H9 (cell line): ENCODE measurements at regions not wholly inside any gene's neighbourhood (a gene's known extent, or its start where the extent isn't known, plus 50 kb on each side); places are given as distances from the start of the nearest gene placed in this dataset.

Experiments
- DNase-seq: peaks from one replicate; pipeline ENCODE4 v3.0.0-alpha.2; 2017
- H2AFZ ChIP-seq: one replicate; pipeline ENCODE4 v1.6.1; 2013; ENCODE audit warnings: mild to moderate bottlenecking, low read length, control low read depth, moderate library complexity
- H2AK5ac ChIP-seq: 2 replicates; pipeline ENCODE4 v1.6.1; 2013; ENCODE audit warnings: low read length, control low read depth, mixed read lengths; ENCODE audit not compliant: insufficient read length
- H2BK120ac ChIP-seq: one replicate; pipeline ENCODE4 v1.6.1; 2013; ENCODE audit warnings: low read depth, mild to moderate bottlenecking, low read length, control low read depth, inconsistent platforms; ENCODE audit not compliant: poor library complexity, severe bottlenecking
- H2BK12ac ChIP-seq: 2 replicates; pipeline ENCODE4 v1.6.1; 2013; ENCODE audit warnings: low read length, control low read depth, mixed read lengths, low read depth; ENCODE audit not compliant: insufficient read length
- H2BK15ac ChIP-seq: 2 replicates; pipeline ENCODE4 v1.6.1; 2013; ENCODE audit warnings: low read depth, low read length, control low read depth
- H2BK20ac ChIP-seq: one replicate; pipeline ENCODE4 v1.6.1; 2013; ENCODE audit warnings: low read depth, mild to moderate bottlenecking, low read length, control low read depth, inconsistent platforms; ENCODE audit not compliant: poor library complexity, severe bottlenecking
- H2BK5ac ChIP-seq: 2 replicates; pipeline ENCODE4 v1.6.1; 2013; ENCODE audit warnings: low read length, control low read depth, mixed read lengths; ENCODE audit not compliant: insufficient read length
- H3K14ac ChIP-seq: 2 replicates; pipeline ENCODE4 v1.6.1; 2013; ENCODE audit warnings: low read length, control low read depth; ENCODE audit not compliant: insufficient read depth
- H3K18ac ChIP-seq: 2 replicates; pipeline ENCODE4 v1.6.1; 2013; ENCODE audit warnings: low read depth, mild to moderate bottlenecking, mixed read lengths, low read length, control low read depth; ENCODE audit not compliant: insufficient read length
- H3K23ac ChIP-seq: 2 replicates; pipeline ENCODE4 v1.6.1; 2013; ENCODE audit warnings: low read length, control low read depth, mixed read lengths, low read depth; ENCODE audit not compliant: insufficient read length
- H3K23me2 ChIP-seq: 2 replicates; pipeline ENCODE4 v1.6.1; 2013; ENCODE audit warnings: low read depth, mild to moderate bottlenecking, mixed read lengths, low read length, control low read depth; ENCODE audit not compliant: insufficient read length, poor library complexity, severe bottlenecking
- H3K27ac ChIP-seq: 2 replicates; pipeline ENCODE4 v1.5.1; 2013; ENCODE audit warnings: low read length, control low read depth, mixed read lengths, low read depth; ENCODE audit not compliant: insufficient read length
- H3K27me3 ChIP-seq: 2 replicates; pipeline ENCODE4 v1.6.1; 2013; ENCODE audit warnings: low read length, control low read depth, inconsistent platforms; ENCODE audit not compliant: insufficient read depth
- H3K4ac ChIP-seq: 2 replicates; pipeline ENCODE4 v1.6.1; 2013; ENCODE audit warnings: low read depth, mild to moderate bottlenecking, control low read depth, inconsistent platforms, low read length, moderate library complexity
- H3K4me1 ChIP-seq: 2 replicates; pipeline ENCODE4 v1.6.1; 2013; ENCODE audit warnings: low read length, control low read depth, inconsistent platforms; ENCODE audit not compliant: insufficient read depth
- H3K4me2 ChIP-seq: 2 replicates; pipeline ENCODE4 v1.6.1; 2013; ENCODE audit warnings: low read length, control low read depth, mixed read lengths; ENCODE audit not compliant: insufficient read length, insufficient read depth
- H3K56ac ChIP-seq: 2 replicates; pipeline ENCODE4 v1.6.1; 2013; ENCODE audit warnings: low read depth, mild to moderate bottlenecking, mixed read lengths, low read length, control low read depth; ENCODE audit not compliant: insufficient read length
- H3K79me1 ChIP-seq: 2 replicates; pipeline ENCODE4 v1.6.1; 2013; ENCODE audit warnings: low read depth, mild to moderate bottlenecking, moderate library complexity, low read length, control low read depth, inconsistent platforms; ENCODE audit not compliant: insufficient read depth, poor library complexity, severe bottlenecking
- H3K79me2 ChIP-seq: 2 replicates; pipeline ENCODE4 v1.6.1; 2013; ENCODE audit warnings: low read length, control low read depth, inconsistent platforms; ENCODE audit not compliant: insufficient read depth
- H3K9ac ChIP-seq: 2 replicates; pipeline ENCODE4 v1.6.1; 2013; ENCODE audit warnings: low read length, control low read depth, mixed read lengths; ENCODE audit not compliant: insufficient read length; ENCODE audit errors: extremely low read depth
- H3K9me3 ChIP-seq: one replicate; pipeline ENCODE4 v1.6.1; 2013; ENCODE audit warnings: low read depth, low read length, inconsistent platforms; ENCODE audit not compliant: control insufficient read depth
- H3T11ph ChIP-seq: one replicate; pipeline ENCODE4 v1.6.1; 2013; ENCODE audit warnings: mild to moderate bottlenecking, low read length, control low read depth, inconsistent platforms
- H4K20me1 ChIP-seq: one replicate; pipeline ENCODE4 v1.6.1; 2013; ENCODE audit not compliant: control insufficient read depth, insufficient read length, insufficient read depth
- H4K5ac ChIP-seq: 2 replicates; pipeline ENCODE4 v1.6.1; 2013; ENCODE audit warnings: low read depth, mild to moderate bottlenecking, mixed read lengths, low read length, control low read depth; ENCODE audit not compliant: insufficient read length
- H4K8ac ChIP-seq: replicated peaks from 2 replicates; pipeline ENCODE4 v1.6.1; 2013; ENCODE audit warnings: low read length, control low read depth, mixed read lengths, low read depth; ENCODE audit not compliant: insufficient read length
- H4K91ac ChIP-seq: 2 replicates; pipeline ENCODE4 v1.6.1; 2013; ENCODE audit warnings: low read depth, mild to moderate bottlenecking, moderate library complexity, mixed read lengths, low read length, control low read depth; ENCODE audit not compliant: insufficient read length
- H3K27ac Mint-ChIP-seq, 3 experiments: 2 replicates in 2 of 3; 3 replicates in 1 of 3; pipeline ENCODE4 v1.8.0; 2020 to 2021; ENCODE audit warnings: mixed read lengths in 3 of 3, mild to moderate bottlenecking in 1 of 3, moderate library complexity in 1 of 3
- H3K27me3 Mint-ChIP-seq: 2 replicates; pipeline ENCODE4 v1.8.0; 2021; ENCODE audit warnings: low read depth, mild to moderate bottlenecking, moderate library complexity, mixed read lengths
- H3K36me3 Mint-ChIP-seq, 3 experiments: 2 replicates in 2 of 3; 3 replicates in 1 of 3; pipeline ENCODE4 v1.8.0; 2020 to 2021; ENCODE audit warnings: low read depth in 3 of 3, mixed read lengths in 3 of 3; ENCODE audit not compliant: insufficient read depth in 1 of 3
- H3K4me1 Mint-ChIP-seq, 2 experiments: 2 replicates each; pipeline ENCODE4 v1.8.0; 2020; ENCODE audit warnings: mixed read lengths in 2 of 2
- H3K4me3 Mint-ChIP-seq, 2 experiments: 2 replicates in 1 of 2; 3 replicates in 1 of 2; pipeline ENCODE4 v1.8.0; 2020 to 2021; ENCODE audit warnings: mild to moderate bottlenecking in 2 of 2, mixed read lengths in 2 of 2, moderate library complexity in 1 of 2
- H3K9me3 Mint-ChIP-seq, 2 experiments: 2 replicates in 1 of 2; 3 replicates in 1 of 2; pipeline ENCODE4 v1.8.0; 2020; ENCODE audit warnings: mild to moderate bottlenecking in 2 of 2, mixed read lengths in 2 of 2, moderate library complexity in 1 of 2
- WGBS: extraction: QIAGEN DNeasy Blood & Tissue Kit; methylation state at CpG from one replicate; pipeline ENCODE4 v1.1.7; 2013; ENCODE audit warnings: missing lambda C conversion rate, low lambda C conversion rate, mixed read lengths; ENCODE audit not compliant: insufficient read length; ENCODE audit errors: extremely low coverage; 5-methylcytosine and 5-hydroxymethylcytosine counted together
- TF ChIP-seq, protein P1 (sequence below): fragments of 200-600 bp; sonication (generic); conservative IDR thresholded peaks from 3 replicates; pipeline ENCODE4 v1.8.0; 2021; ENCODE audit warnings: antibody characterized with exemption, mild to moderate bottlenecking

DNA sequence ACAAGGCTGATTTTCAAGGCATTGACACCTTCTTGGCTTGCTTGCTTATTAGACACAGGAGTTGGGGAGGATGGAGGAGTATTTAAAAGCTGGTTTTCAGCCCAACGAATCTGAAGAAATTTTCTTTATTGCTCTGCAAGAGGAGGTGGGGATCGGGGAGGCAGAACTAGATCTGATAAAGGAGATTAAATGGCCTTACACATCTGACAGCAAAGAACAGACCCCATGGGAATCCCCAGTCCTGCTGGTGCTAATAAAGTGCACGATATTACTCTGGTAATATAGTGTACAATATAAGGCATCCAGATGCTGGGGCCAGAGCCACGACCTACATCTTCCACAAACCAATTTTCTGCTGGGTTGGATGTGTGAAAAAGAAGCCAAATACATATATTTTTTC is 323.0 kb downstream of the OMA1 start:
- no peak overlapping the region for H3K14ac ChIP-seq
- H3K4me3 Mint-ChIP-seq = no peak overlapping the region

More for the DNA sequence above, 323.0 kb downstream of the OMA1 start:
- Histone ChIP-seq H4K91ac (no peak overlapping the region), H3K56ac (no peak overlapping the region), H2BK120ac (no peak overlapping the region), H4K5ac (no peak overlapping the region), H3K27me3 (no peaks in the 10 kb centered on the region), H2AK5ac (no peak overlapping the region), H3K79me2 (no peaks in the 10 kb centered on the region; the same call in 1 of the 2 replicates), H3K4ac (no peak overlapping the region), H3T11ph (no peak overlapping the region), H3K4me1 (no peaks in the 10 kb centered on the region), H3K27ac (no peak overlapping the region), H4K8ac (no peak overlapping the region), H3K4me2 (no peak overlapping the region), H2BK12ac (no peak overlapping the region), H4K20me1 (no peaks in the 10 kb centered on the region), H2BK15ac (no peak overlapping the region), H3K79me1 (no peaks in the 10 kb centered on the region), H3K9me3 (no peaks in the 10 kb centered on the region), H2BK5ac (no peak overlapping the region), H3K18ac (no peak overlapping the region), H2BK20ac (no peak overlapping the region), H3K9ac (no peak overlapping the region), H2AFZ (no peak overlapping the region), H3K23me2 (no peaks in the 10 kb centered on the region), H3K23ac (no peak overlapping the region)
- DNase-seq = no peak
- WGBS = no CpG with 5 or more reads among the region's 4 CpGs
- no peak overlapping the region for H3K27ac Mint-ChIP-seq
- H3K27me3 Mint-ChIP-seq = no peaks in the 10 kb centered on the region; the same call in 1 of the 2 replicates
- no peaks in the 10 kb centered on the region for H3K9me3 Mint-ChIP-seq
- no peaks in the 10 kb centered on the region; a peak in 2 of 7 replicates for H3K36me3 Mint-ChIP-seq
- H3K4me1 Mint-ChIP-seq = peaks cover 0 to 3% of the 10 kb centered on the region in 2 experiments; a peak in 1 of 4 replicates
- TF ChIP-seq, protein P1, sequence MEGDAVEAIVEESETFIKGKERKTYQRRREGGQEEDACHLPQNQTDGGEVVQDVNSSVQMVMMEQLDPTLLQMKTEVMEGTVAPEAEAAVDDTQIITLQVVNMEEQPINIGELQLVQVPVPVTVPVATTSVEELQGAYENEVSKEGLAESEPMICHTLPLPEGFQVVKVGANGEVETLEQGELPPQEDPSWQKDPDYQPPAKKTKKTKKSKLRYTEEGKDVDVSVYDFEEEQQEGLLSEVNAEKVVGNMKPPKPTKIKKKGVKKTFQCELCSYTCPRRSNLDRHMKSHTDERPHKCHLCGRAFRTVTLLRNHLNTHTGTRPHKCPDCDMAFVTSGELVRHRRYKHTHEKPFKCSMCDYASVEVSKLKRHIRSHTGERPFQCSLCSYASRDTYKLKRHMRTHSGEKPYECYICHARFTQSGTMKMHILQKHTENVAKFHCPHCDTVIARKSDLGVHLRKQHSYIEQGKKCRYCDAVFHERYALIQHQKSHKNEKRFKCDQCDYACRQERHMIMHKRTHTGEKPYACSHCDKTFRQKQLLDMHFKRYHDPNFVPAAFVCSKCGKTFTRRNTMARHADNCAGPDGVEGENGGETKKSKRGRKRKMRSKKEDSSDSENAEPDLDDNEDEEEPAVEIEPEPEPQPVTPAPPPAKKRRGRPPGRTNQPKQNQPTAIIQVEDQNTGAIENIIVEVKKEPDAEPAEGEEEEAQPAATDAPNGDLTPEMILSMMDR = no peak
